ENCODE measurements at regions not wholly inside any gene's neighbourhood (a gene's known extent, or its start where the extent isn't known, plus 50 kb on each side); places are given as distances from the start of the nearest gene placed in this dataset.

GRCh38 chr11:32012049-32012448 is 78.8 kb upstream of the RCN1 start:
- TF ChIP-seq CTCF (IDR thresholded peaks at IDR 0.05): no peak
- Histone ChIP-seq H3K9me3 (no peaks in the 10 kb centered on the region), H3K4me3 (ENCODE audit: low read depth in 1 of 2, low read length in 1 of 2) (no peak overlapping the region), H3K36me3 (no peaks in the 10 kb centered on the region), H3K27ac (no peak overlapping the region), H3K27me3 (peaks cover 18% of the 10 kb centered on the region), H3K4me1 (ENCODE audit: control insufficient read depth in 1 of 2, insufficient read depth in 1 of 2, low read depth in 1 of 2, low read length in 1 of 2) (no peaks in the 10 kb centered on the region)

DNA sequence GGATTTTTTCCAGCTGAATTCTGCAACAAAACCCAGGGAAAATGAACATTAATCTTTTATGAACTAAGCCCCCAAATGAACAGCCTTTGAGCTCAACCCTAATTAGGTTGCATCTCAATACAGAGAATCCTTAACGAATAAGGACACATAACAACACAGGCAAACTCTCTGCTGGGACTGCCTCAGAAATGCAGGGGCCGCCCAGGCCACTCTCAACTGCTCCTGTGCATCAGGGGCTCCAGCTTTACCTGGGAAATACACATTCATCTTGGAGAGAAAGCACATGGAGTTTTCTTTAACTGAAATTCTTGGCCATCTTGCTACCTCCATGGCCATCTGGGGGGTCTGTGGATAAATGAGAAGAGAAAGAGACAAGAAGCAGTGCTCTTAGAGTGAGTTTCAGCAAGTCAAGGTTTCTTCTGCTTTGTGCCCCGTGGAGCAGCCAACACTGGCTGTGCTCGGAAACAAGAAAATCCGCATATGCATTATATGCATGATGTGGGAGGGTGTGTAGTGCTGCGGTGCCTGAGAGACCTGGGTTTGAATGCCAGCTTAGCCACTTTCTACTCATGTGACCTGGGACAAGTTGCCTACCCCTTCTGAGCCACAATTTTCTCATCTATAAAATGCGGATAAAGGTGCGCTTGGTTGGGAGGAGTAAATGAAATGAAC is 81.9 kb upstream of the RCN1 start:
- TF ChIP-seq CTCF (IDR thresholded peaks at IDR 0.05): no peak
- Histone ChIP-seq H3K27ac (no peak overlapping the region), H3K4me3 (ENCODE audit: low read depth in 1 of 2, low read length in 1 of 2) (no peak overlapping the region), H3K9me3 (no peaks in the 10 kb centered on the region), H3K36me3 (no peaks in the 10 kb centered on the region), H3K4me1 (ENCODE audit: control insufficient read depth in 1 of 2, insufficient read depth in 1 of 2, low read depth in 1 of 2, low read length in 1 of 2) (no peaks in the 10 kb centered on the region), H3K27me3 (peaks cover 18% of the 10 kb centered on the region)

DNA sequence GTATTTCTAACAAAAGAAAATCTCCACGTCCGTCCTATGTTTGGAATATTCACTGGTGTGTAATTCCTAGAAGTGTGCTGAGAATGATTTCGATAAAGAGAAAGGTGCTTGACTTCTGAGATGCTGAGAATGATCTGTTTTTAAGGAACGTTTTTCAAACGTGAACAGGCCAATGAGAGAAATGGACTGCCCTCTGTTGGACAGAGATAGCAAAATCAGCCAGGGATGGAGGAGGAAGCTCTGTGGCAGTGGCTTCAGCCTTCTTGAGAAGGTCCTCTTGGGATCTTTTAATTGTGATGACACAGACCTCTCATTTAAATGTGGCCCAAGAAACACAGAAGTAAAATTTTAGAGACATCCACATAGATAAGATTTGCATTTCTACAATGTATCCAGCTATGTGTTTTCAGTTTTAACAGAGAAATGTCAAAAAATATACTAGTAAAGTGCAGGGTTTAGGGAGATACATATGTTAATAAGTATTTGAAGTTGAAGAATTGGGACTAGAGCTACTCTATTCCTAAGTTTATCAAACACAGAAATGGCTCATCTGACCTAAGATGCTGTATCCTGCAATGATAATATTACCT is 84.0 kb upstream of the RCN1 start:
- no peaks in the 10 kb centered on the region for H3K4me1 ChIP-seq (ENCODE audit: control insufficient read depth in 1 of 2, insufficient read depth in 1 of 2, low read depth in 1 of 2, low read length in 1 of 2)
- H3K4me3 ChIP-seq (ENCODE audit: low read depth in 1 of 2, low read length in 1 of 2): no peak overlapping the region
- TF ChIP-seq CTCF (IDR thresholded peaks at IDR 0.05): no peak
- no peaks in the 10 kb centered on the region for H3K9me3 ChIP-seq
- H3K27ac ChIP-seq: no peak overlapping the region
- peaks cover 28% of the 10 kb centered on the region for H3K27me3 ChIP-seq
- H3K36me3 ChIP-seq: no peaks in the 10 kb centered on the region

- no peaks in the 10 kb centered on the region for H3K4me1 ChIP-seq (ENCODE audit: control insufficient read depth in 1 of 2, insufficient read depth in 1 of 2, low read depth in 1 of 2, low read length in 1 of 2)
- H3K27ac ChIP-seq: no peak overlapping the region
- H3K36me3 ChIP-seq: no peaks in the 10 kb centered on the region
- H3K27me3 ChIP-seq: peaks cover 31% of the 10 kb centered on the region
- no peak overlapping the region for H3K4me3 ChIP-seq (ENCODE audit: low read depth in 1 of 2, low read length in 1 of 2)
- no peak for TF ChIP-seq CTCF (IDR thresholded peaks at IDR 0.05)
- H3K9me3 ChIP-seq: no peaks in the 10 kb centered on the region
These were observed 85.0 kb upstream of the RCN1 start for GRCh38 chr11:32005786-32006416.

DNA sequence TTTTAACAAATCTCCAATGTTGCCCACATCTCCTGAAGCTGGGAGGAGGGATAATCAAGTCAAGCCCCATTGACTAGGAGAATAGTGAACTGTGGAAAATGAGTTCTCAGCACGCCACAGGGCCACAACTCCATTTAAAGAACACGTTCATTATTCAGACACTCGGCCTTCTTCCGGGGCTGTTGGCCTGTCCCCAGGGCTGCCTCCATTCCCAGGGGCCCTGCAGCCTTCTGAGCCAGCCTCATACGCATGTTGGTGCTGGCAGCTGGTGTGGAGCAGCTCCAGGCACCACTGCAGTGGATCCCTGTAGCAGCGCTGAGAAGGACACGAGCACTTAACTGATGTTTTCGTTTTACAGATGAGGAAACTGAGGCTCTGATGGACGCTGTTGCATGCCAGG is 87.5 kb upstream of the RCN1 start:
- H3K9me3 ChIP-seq: no peaks in the 10 kb centered on the region
- H3K27me3 ChIP-seq: peaks cover 20% of the 10 kb centered on the region
- H3K4me1 ChIP-seq (ENCODE audit: control insufficient read depth in 1 of 2, insufficient read depth in 1 of 2, low read depth in 1 of 2, low read length in 1 of 2): no peaks in the 10 kb centered on the region
- no peaks in the 10 kb centered on the region for H3K36me3 ChIP-seq
- TF ChIP-seq CTCF (IDR thresholded peaks at IDR 0.05): no peak
- H3K27ac ChIP-seq: no peak overlapping the region
- H3K4me3 ChIP-seq (ENCODE audit: low read depth in 1 of 2, low read length in 1 of 2): no peak overlapping the region

All from neutrophil (primary cell).